ENCODE measurements at regions not wholly inside any gene's neighbourhood (a gene's known extent, or its start where the extent isn't known, plus 50 kb on each side); places are given as distances from the start of the nearest gene placed in this dataset.

- TF ChIP-seq EZH2 (IDR thresholded peaks at IDR 0.05; ENCODE audit: borderline replicate concordance, insufficient read depth, low read length, poor library complexity, severe bottlenecking) (no peak), CTCF (IDR thresholded peaks at IDR 0.05; ENCODE audit: poor library complexity, severe bottlenecking) (no peak)
Observed at GRCh38 chr10:47098964-47099363, 187.7 kb downstream of the PTPN20 start.

All from neural cell (in vitro differentiated cells).